ENCODE measurements at regions not wholly inside any gene's neighbourhood (a gene's known extent, or its start where the extent isn't known, plus 50 kb on each side); places are given as distances from the start of the nearest gene placed in this dataset.

DNA sequence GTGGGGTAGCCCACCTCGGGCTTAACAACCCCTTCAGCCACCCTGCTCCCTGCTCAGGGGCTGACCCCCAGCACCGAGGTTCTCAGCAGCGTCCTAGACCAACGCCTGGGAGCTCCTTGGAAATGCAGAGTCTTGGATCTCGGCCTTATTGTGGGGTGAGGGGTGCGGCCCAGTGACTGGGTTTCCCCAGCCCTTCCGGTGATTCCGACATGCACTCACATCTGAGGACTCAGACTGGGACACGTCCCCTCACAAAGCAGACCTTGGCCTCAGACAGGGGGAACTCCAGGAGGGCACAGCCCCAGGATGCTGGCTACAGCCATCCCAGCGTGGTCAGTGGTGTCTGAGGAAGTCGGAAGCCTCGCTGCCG, 117.7 kb downstream of the RFLNA start:
- H3K36me3 ChIP-seq (ENCODE audit: insufficient read depth, low read length) = peaks cover 20% of the 10 kb centered on the region
- 95% methylated on average over 13 of the region's 13 CpGs for WGBS
- H3K27ac ChIP-seq (ENCODE audit: low read depth, low read length) = no peak overlapping the region
- no peaks in the 10 kb centered on the region for H3K27me3 ChIP-seq (ENCODE audit: insufficient read depth, low read length)
- H3K4me1 ChIP-seq (ENCODE audit: insufficient read depth, low read length) = peaks cover 12% of the 10 kb centered on the region
- H3K4me3 ChIP-seq (ENCODE audit: low read length) = no peak overlapping the region
- H3K9me3 ChIP-seq (ENCODE audit: insufficient read depth, low read depth, low read length) = no peaks in the 10 kb centered on the region
- no peak overlapping the region for H3K9ac ChIP-seq (ENCODE audit: low read depth, low read length)

DNA sequence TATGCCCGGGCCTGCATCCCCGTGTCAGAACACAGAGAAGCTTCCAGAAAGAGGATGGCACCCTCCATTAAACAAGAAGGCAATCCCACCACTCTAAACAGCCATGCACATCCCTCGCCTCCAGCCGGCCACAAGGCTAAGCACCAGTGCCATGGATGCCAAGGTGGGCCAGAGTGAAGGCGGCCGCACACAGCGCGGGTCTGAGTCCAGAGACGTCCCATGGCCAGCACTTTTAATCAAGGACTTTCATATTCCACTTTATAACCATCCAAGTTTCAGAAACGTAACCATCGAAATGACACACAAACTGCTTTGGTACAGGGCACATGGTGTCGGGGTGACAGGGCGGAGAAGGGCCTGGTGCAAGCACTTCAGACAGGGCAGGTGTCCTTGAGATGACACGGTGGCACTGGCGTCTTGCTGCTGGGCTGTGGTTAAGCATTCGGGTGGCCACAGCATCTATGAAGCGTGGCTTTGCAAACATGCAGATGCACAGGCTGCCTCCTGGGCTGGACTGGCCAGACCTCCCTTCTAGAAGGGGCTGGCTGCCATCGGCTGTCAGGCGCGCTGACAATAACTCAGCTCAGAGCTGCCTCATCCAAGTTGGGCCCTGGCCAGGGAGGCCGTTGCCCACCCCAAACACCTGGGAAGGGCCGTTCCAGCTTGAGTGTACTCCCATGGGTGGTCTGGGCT, 117.2 kb downstream of the RFLNA start:
- no peaks in the 10 kb centered on the region for H3K27me3 ChIP-seq (ENCODE audit: insufficient read depth, low read length)
- 92% methylated on average over 22 of the region's 22 CpGs for WGBS
- H3K4me3 ChIP-seq (ENCODE audit: low read length) = no peak overlapping the region
- no peak overlapping the region for H3K9ac ChIP-seq (ENCODE audit: low read depth, low read length)
- peaks cover 12% of the 10 kb centered on the region for H3K4me1 ChIP-seq (ENCODE audit: insufficient read depth, low read length)
- H3K9me3 ChIP-seq (ENCODE audit: insufficient read depth, low read depth, low read length) = no peaks in the 10 kb centered on the region
- peaks cover 19% of the 10 kb centered on the region for H3K36me3 ChIP-seq (ENCODE audit: insufficient read depth, low read length)
- no peak overlapping the region for H3K27ac ChIP-seq (ENCODE audit: low read depth, low read length)

DNA sequence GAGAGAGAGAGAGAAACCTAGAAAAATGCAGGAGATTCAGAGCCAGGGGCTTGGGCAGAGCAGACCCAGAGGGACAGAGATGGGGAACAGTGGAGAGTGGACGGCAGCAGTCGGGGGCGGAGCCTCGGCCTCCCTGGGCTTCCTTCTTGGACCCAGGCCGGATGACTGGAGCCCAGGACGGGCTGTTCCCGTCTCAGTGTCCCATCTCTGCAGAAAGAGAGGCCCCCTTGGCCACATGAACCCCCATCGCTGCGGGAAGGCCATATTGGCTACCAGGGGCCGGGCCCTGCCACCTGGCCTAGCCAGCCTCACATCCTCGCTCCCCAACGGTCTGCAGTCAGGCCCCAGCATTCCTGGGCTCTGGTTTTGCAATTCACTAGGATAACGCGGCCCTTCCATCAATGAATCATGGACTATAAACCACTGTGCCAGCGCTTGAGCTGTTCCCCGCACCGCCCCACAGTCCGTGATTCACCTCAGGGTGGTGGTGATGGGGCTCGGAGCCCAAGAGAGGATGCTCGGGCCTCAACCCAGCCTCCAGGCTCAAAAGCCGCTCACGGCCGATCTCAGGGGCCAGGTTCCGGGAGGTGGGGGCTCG, 116.5 kb downstream of the RFLNA start:
- WGBS = 81% methylated on average over 25 of the region's 25 CpGs
- Histone ChIP-seq H3K4me3 (ENCODE audit: low read length) (no peak overlapping the region), H3K9ac (ENCODE audit: low read depth, low read length) (no peak overlapping the region), H3K27me3 (ENCODE audit: insufficient read depth, low read length) (no peaks in the 10 kb centered on the region), H3K27ac (ENCODE audit: low read depth, low read length) (0 out of 2 replicates have a peak overlapping the region, but pooled peaks have one; percentile 35), H3K4me1 (ENCODE audit: insufficient read depth, low read length) (peaks cover 12% of the 10 kb centered on the region), H3K36me3 (ENCODE audit: insufficient read depth, low read length) (peaks cover 19% of the 10 kb centered on the region), H3K9me3 (ENCODE audit: insufficient read depth, low read depth, low read length) (no peaks in the 10 kb centered on the region)

DNA sequence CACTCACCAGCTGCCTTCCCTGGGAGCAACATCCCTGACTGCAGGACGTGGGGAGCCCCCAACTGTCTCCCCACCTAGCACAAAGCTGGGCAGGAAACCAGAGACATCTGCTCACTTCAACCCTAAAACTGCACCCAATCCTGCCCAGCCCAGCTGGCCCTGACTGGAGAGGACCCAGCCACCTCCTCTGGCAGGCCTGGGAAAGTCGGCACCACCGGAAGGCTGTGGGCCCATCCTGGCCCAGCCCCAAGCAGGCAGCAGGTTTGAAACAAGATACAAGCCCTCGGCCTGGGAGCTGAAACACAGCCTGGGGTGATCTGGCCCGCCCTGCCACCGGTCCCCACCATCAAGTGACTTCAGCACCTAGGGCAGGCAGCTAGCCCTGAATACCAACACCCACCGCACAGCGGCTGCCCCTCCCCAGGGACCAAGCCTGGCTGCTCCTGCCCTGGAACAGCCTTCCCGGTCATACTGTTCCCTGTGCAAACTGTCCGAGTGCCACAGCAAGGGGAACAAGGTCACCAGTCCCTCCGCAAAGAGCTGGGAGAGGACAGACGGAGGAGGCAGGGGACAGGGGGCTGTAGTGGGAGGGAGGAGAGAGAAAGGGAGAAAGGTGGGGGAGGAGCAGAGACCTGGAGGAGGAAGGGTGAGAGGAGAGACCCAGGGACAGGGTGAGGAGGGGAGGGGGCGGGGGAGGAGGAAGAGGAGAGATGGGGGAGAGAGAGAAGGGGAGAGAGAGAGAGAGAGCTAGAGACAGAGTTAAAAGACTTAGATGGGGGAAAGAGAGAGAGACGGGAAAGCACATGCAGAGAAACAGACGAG, 115.7 kb downstream of the RFLNA start:
- Histone ChIP-seq H3K4me3 (ENCODE audit: low read length) (no peak overlapping the region), H3K9me3 (ENCODE audit: insufficient read depth, low read depth, low read length) (no peaks in the 10 kb centered on the region), H3K27ac (ENCODE audit: low read depth, low read length) (peak overlapping the region; percentile 63; the same call in 1 of the 2 replicates), H3K27me3 (ENCODE audit: insufficient read depth, low read length) (no peaks in the 10 kb centered on the region), H3K9ac (ENCODE audit: low read depth, low read length) (peak overlapping the region; percentile 44), H3K36me3 (ENCODE audit: insufficient read depth, low read length) (peaks cover 16% of the 10 kb centered on the region), H3K4me1 (ENCODE audit: insufficient read depth, low read length) (peaks cover 12% of the 10 kb centered on the region)
- WGBS = 51% methylated on average over 15 of the region's 15 CpGs

DNA sequence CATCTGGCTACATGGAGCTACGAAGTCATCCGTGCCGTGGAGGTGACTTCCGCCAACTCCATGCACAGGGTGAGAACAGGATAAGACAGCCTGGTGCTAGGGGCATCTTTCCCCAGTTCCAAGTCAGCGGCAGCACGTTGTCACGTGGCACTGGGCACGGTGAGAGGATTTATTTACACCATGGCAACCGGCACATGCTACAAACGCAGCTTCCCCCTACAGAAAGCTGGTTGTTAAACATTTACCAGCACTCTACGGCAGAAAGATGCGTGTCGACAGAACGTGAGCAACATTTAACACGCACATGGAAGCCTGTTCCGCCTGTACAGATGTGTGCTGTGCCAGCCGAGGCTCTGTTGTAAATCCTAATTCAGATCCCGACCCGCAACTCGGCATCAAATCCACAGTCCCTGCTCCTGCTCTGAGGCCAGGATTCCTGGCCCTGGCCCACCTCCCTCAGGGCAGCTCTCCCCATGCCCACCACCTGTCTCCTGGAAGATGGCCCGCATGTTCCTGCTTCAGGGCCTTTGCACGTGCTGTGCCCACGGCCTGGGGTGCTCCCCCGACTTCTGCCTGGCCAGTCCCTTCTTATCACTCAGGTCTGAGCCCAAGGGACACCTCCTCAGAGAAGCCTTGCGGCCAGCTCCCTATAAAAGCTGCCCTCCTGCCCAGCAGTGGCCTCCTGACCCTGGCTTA, 114.1 kb downstream of the RFLNA start:
- H3K4me1 ChIP-seq (ENCODE audit: insufficient read depth, low read length) = peaks cover 12% of the 10 kb centered on the region
- 95% methylated on average over 25 of the region's 25 CpGs for WGBS
- H3K9me3 ChIP-seq (ENCODE audit: insufficient read depth, low read depth, low read length) = no peaks in the 10 kb centered on the region
- no peak overlapping the region for H3K27ac ChIP-seq (ENCODE audit: low read depth, low read length)
- no peak overlapping the region for H3K9ac ChIP-seq (ENCODE audit: low read depth, low read length)
- H3K27me3 ChIP-seq (ENCODE audit: insufficient read depth, low read length) = no peaks in the 10 kb centered on the region
- H3K36me3 ChIP-seq (ENCODE audit: insufficient read depth, low read length) = peaks cover 11% of the 10 kb centered on the region
- H3K4me3 ChIP-seq (ENCODE audit: low read length) = no peak overlapping the region

DNA sequence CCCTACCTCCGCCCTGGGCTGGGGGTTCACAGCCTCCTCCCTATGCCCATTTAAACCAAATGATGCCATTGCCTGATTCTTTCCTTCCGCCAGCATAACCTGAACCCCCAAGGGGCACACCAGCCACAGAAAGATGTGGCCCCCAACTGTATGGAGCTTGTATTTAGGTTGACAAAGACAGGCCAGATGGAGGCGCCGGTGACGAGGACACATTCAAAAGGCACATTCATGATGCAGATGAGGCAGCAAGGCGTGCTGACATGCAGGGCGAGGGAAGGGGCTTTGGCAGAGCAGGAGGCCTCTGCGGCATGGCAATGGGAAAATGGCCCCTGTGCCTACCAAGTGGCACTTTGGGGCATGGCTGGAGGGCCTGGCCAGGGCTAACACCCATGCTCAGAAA, 112.2 kb downstream of the RFLNA start:
- Histone ChIP-seq H3K36me3 (ENCODE audit: insufficient read depth, low read length) (peaks cover 11% of the 10 kb centered on the region), H3K9ac (ENCODE audit: low read depth, low read length) (no peak overlapping the region), H3K4me1 (ENCODE audit: insufficient read depth, low read length) (peaks cover 16% of the 10 kb centered on the region), H3K4me3 (ENCODE audit: low read length) (no peak overlapping the region), H3K27ac (ENCODE audit: low read depth, low read length) (no peak overlapping the region), H3K27me3 (ENCODE audit: insufficient read depth, low read length) (no peaks in the 10 kb centered on the region), H3K9me3 (ENCODE audit: insufficient read depth, low read depth, low read length) (no peaks in the 10 kb centered on the region)
- 87% methylated on average over 8 of the region's 8 CpGs for WGBS

DNA sequence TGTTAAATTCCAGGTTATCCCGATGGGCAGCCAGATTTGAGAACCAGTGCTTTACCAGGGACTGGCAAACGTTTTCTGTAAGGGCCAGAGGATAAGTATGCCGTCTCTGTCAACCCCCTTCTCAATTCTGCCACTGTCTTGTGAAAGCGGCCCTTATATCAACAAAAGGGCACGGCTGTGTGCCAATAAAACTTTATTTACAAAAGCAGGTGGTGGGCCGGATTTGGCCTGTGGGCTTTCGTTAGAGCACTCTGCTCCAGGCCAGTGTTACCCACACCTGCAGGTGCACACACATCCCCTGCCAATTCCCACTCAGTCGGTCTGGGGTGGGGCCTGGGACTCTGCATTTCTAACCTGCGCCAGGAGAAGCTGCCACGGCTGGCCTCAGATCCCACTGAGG, 111.2 kb downstream of the RFLNA start:
- peaks cover 12% of the 10 kb centered on the region for H3K4me1 ChIP-seq (ENCODE audit: insufficient read depth, low read length)
- no peak overlapping the region for H3K27ac ChIP-seq (ENCODE audit: low read depth, low read length)
- no peaks in the 10 kb centered on the region for H3K9me3 ChIP-seq (ENCODE audit: insufficient read depth, low read depth, low read length)
- H3K36me3 ChIP-seq (ENCODE audit: insufficient read depth, low read length) = peaks cover 13% of the 10 kb centered on the region
- no peaks in the 10 kb centered on the region for H3K27me3 ChIP-seq (ENCODE audit: insufficient read depth, low read length)
- no peak overlapping the region for H3K9ac ChIP-seq (ENCODE audit: low read depth, low read length)
- WGBS = 90% methylated on average over 10 of the region's 10 CpGs
- H3K4me3 ChIP-seq (ENCODE audit: low read length) = no peak overlapping the region

DNA sequence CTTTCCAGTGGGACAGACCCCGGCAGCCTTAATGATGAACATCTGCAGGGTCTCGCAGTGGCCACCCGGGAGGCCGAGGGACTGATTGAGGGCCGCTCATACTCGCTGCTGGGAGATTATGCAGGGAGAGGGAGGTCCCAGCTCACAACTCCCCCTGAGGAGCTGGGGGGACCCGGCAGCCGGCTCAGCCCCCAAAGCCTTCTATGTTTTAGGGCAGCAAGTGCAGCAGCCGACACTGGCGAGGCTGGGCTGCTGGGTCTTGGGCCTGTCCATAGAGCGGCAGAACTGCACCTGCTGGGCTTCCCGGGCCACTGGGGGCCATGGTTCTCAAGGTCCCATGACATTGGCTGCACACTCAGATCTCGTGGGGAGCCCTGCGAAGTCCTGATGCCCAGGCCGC, 110.7 kb downstream of the RFLNA start:
- Histone ChIP-seq H3K9ac (ENCODE audit: low read depth, low read length) (no peak overlapping the region), H3K27me3 (ENCODE audit: insufficient read depth, low read length) (no peaks in the 10 kb centered on the region), H3K4me1 (ENCODE audit: insufficient read depth, low read length) (peaks cover 8% of the 10 kb centered on the region), H3K9me3 (ENCODE audit: insufficient read depth, low read depth, low read length) (no peaks in the 10 kb centered on the region), H3K36me3 (ENCODE audit: insufficient read depth, low read length) (peaks cover 17% of the 10 kb centered on the region), H3K4me3 (ENCODE audit: low read length) (no peak overlapping the region), H3K27ac (ENCODE audit: low read depth, low read length) (no peak overlapping the region)
- 86% methylated on average over 15 of the region's 15 CpGs for WGBS

DNA sequence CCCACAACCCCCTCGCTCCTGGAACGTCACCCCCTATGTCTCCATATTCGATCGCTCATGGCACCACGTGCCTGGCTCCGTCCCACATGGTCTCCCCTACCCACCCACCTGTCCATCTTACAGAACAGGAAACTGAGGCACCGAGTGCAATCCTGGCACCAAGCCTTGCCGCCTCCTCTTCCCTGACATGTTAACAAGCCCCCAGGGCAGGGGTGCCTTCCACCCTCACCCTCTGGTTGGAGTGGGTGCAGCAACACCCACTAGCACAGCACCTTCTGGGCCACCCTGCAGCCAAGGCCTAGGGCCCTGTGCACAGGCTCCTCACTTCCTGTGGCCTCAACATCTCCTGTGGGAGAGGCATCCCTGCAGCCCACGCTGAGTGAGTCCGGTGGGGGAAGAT, 110.3 kb downstream of the RFLNA start:
- 82% methylated on average over 10 of the region's 10 CpGs for WGBS
- Histone ChIP-seq H3K27ac (ENCODE audit: low read depth, low read length) (no peak overlapping the region), H3K9me3 (ENCODE audit: insufficient read depth, low read depth, low read length) (no peaks in the 10 kb centered on the region), H3K36me3 (ENCODE audit: insufficient read depth, low read length) (peaks cover 22% of the 10 kb centered on the region), H3K4me3 (ENCODE audit: low read length) (no peak overlapping the region), H3K4me1 (ENCODE audit: insufficient read depth, low read length) (0 out of 2 replicates have a peak, but pooled peaks cover 4% of the 10 kb centered on the region), H3K27me3 (ENCODE audit: insufficient read depth, low read length) (no peaks in the 10 kb centered on the region), H3K9ac (ENCODE audit: low read depth, low read length) (no peak overlapping the region; the same call in 1 of the 2 replicates)

DNA sequence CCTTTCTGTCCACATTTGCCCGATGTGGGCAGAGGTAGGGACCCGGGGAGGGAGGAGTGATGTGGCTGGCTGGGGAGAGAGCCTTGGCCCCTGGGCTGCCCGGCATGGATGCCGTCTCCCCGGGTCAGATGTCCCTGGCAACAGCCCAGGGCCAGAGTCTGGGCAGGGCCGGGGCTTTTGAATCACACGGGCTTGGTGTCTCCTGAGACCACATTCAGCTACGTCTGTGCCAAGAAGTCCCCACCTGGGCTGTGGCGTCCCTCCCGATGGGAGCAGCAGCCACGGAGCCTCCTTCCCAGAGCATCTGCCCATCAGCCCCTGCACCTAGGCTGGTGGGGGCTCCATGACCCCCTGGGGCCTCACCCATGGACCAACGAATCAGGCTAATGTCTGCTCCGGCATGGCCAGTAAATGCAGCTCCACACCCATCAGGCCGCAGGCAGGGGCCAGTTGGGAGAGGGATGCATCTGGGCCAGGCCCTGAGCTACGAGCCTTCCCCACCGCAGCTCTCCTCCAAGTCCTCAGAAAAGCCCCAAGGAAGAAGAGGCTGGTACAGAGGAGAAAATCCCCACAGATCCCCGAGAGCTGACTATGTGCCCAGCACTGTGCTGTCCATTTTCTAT, 109.4 kb downstream of the RFLNA start:
- no peaks in the 10 kb centered on the region for H3K9me3 ChIP-seq (ENCODE audit: insufficient read depth, low read depth, low read length)
- no peak overlapping the region for H3K4me3 ChIP-seq (ENCODE audit: low read length)
- 91% methylated on average over 16 of the region's 17 CpGs for WGBS
- H3K4me1 ChIP-seq (ENCODE audit: insufficient read depth, low read length) = 0 out of 2 replicates have a peak, but pooled peaks cover 4% of the 10 kb centered on the region
- H3K27me3 ChIP-seq (ENCODE audit: insufficient read depth, low read length) = no peaks in the 10 kb centered on the region
- no peak overlapping the region; the same call in 1 of the 2 replicates for H3K9ac ChIP-seq (ENCODE audit: low read depth, low read length)
- no peak overlapping the region for H3K27ac ChIP-seq (ENCODE audit: low read depth, low read length)
- H3K36me3 ChIP-seq (ENCODE audit: insufficient read depth, low read length) = peaks cover 25% of the 10 kb centered on the region

Measured in HUES64 (cell line).